Karpas-422 (cell line): ENCODE measurements at regions not wholly inside any gene's neighbourhood (a gene's known extent, or its start where the extent isn't known, plus 50 kb on each side); places are given as distances from the start of the nearest gene placed in this dataset.

Source experiments
- DNase-seq: peaks from one replicate; pipeline ENCODE4 v3.0.0-alpha.2; 2015
- H2AFZ ChIP-seq: fragments of 200-600 bp; sonication (generic); 2 replicates; pipeline ENCODE4 v1.6.1; 2014; ENCODE audit warnings: antibody characterized with exemption, low read length, mixed read lengths
- H3K27ac ChIP-seq: fragments of 200-600 bp; sonication (generic); 2 replicates; pipeline ENCODE4 v1.5.1; 2014; ENCODE audit warnings: mild to moderate bottlenecking, low read length, moderate library complexity
- H3K27me3 ChIP-seq: fragments of 200-600 bp; sonication (generic); 2 replicates; pipeline ENCODE4 v1.6.1; 2014; ENCODE audit warnings: low read length, mixed read lengths
- H3K36me3 ChIP-seq: fragments of 200-600 bp; sonication (generic); 2 replicates; pipeline ENCODE4 v1.6.1; 2014; ENCODE audit warnings: low read length, mixed read lengths; ENCODE audit not compliant: insufficient read depth
- H3K4me1 ChIP-seq: fragments of 200-600 bp; sonication (generic); 2 replicates; pipeline ENCODE4 v1.6.1; 2014; ENCODE audit warnings: mild to moderate bottlenecking, low read length, mixed read lengths
- H3K4me2 ChIP-seq: fragments of 200-600 bp; sonication (generic); 2 replicates; pipeline ENCODE4 v1.6.1; 2014; ENCODE audit warnings: low read length, low read depth, mild to moderate bottlenecking; ENCODE audit not compliant: poor library complexity, severe bottlenecking
- H3K4me3 ChIP-seq: fragments of 200-600 bp; sonication (generic); 2 replicates; pipeline ENCODE4 v1.5.1; 2014; ENCODE audit warnings: mild to moderate bottlenecking, antibody characterized with exemption, low read length, mixed read lengths
- H3K79me2 ChIP-seq: fragments of 200-600 bp; sonication (generic); 2 replicates; pipeline ENCODE4 v1.6.1; 2014; ENCODE audit warnings: mild to moderate bottlenecking, low read length, mixed read lengths
- H3K9ac ChIP-seq: fragments of 200-600 bp; sonication (generic); 2 replicates; pipeline ENCODE4 v1.6.0; 2014; ENCODE audit warnings: low read length
- H3K9me2 ChIP-seq: fragments of 200-600 bp; sonication (generic), shearing (Covaris generic); replicated peaks from 2 replicates; pipeline ENCODE4 v1.6.0; 2014; ENCODE audit warnings: mild to moderate bottlenecking, low read length, moderate library complexity; ENCODE audit not compliant: insufficient read depth
- H3K9me3 ChIP-seq: fragments of 300-700, 200-600 bp; sonication (generic); 2 replicates; pipeline ENCODE4 v1.6.1; 2014; ENCODE audit warnings: low read length, mixed read lengths
- H4K20me1 ChIP-seq: fragments of 200-600 bp; sonication (generic); 2 replicates; pipeline ENCODE4 v1.6.1; 2014; ENCODE audit warnings: mild to moderate bottlenecking, antibody characterized with exemption, low read length, low read depth; ENCODE audit not compliant: insufficient read depth

DNA sequence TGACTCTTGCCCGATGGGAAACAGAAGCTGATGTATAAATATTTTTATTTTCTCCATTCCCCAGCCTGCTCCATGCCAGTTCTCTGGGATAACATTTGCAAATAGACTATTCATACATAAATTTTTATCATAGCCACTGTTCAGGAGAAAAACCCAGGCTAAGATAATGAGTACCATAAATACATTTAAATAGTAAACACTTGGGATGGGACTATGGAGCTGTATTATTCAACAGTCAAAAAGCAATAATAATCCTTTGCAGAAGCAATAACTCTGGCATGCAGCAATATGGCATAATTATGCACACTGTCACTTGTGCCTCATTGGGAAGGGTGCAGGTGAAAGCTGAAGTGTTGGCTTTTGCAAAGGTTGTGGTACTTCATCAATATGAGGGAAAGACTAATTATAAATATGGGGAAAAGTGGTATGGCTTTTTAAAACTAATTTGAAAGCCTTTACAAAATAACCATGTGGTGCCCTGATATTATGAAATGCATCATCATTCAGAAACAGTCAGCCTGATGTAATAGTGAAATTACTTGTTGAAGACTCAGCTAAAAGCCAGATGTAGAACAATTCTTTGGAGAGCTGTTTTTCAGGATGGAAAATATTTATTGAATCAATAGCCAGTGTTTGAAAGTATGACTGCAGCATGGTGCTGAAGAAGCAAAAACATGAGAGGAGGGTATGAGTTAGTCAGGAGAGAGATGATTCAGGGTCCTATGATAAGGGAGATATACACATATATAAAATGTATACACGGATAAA lies 2476.7 kb downstream of the PCDH9 start:
- Histone ChIP-seq H3K79me2 (no peaks in the 10 kb centered on the region), H3K4me3 (no peak overlapping the region), H3K27me3 (no peaks in the 10 kb centered on the region), H4K20me1 (no peaks in the 10 kb centered on the region), H3K4me1 (no peaks in the 10 kb centered on the region), H3K4me2 (no peak overlapping the region), H3K36me3 (no peaks in the 10 kb centered on the region), H3K9ac (no peak overlapping the region), H3K27ac (no peak overlapping the region), H2AFZ (peak overlapping the region; percentile 30; the same call in 1 of the 2 replicates), H3K9me2 (no peaks in the 10 kb centered on the region), H3K9me3 (no peaks in the 10 kb centered on the region)
- no peak for DNase-seq

DNA sequence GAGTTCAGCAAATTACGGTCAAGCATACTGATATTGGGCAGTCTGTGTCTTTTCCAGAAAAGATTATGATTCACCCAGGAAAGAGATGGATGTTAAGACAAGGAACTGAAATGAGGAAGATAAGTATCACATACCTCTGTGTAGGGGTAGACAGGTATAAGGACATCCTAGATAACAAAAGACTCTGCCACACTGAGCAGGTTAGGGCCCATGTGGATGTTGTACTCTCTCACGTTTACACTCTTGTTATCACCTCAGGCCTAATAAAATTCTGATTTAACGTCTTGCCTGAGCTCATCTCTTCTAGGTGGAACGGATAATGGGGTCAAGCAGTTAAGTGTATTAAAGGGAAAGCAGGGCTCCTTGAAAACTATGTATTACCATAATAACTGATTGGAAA lies 2480.8 kb downstream of the PCDH9 start:
- H3K79me2 ChIP-seq = no peaks in the 10 kb centered on the region
- no peaks in the 10 kb centered on the region for H4K20me1 ChIP-seq
- H3K4me2 ChIP-seq = no peak overlapping the region
- no peak overlapping the region for H3K27ac ChIP-seq
- no peaks in the 10 kb centered on the region for H3K4me1 ChIP-seq
- no peak overlapping the region for H3K4me3 ChIP-seq
- no peaks in the 10 kb centered on the region for H3K9me3 ChIP-seq
- H2AFZ ChIP-seq = no peak overlapping the region
- no peak for DNase-seq
- no peak overlapping the region for H3K9ac ChIP-seq
- H3K9me2 ChIP-seq = no peaks in the 10 kb centered on the region
- no peaks in the 10 kb centered on the region for H3K27me3 ChIP-seq
- no peaks in the 10 kb centered on the region for H3K36me3 ChIP-seq

DNA sequence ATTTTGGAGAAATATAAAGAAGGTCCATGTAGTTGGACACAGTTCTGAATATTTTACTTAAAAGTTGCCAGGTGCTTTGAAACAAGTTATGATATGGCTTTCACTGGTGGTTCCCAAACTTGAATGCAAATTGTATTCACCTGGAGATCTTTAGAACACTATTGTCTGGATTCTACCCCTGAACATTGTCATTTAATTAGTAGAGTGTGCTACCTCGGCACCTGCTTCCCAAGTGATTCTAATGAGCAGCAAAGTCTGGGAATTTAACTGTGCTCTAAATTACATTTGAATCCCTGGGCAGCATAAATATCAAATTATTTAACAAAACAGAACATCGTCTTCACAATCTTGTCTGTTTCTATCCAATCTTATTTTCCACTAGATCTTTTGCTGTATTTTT lies 2483.3 kb downstream of the PCDH9 start:
- Histone ChIP-seq H3K4me1 (no peaks in the 10 kb centered on the region), H3K9ac (no peak overlapping the region), H3K9me2 (no peaks in the 10 kb centered on the region), H4K20me1 (no peaks in the 10 kb centered on the region), H3K9me3 (no peaks in the 10 kb centered on the region), H3K79me2 (no peaks in the 10 kb centered on the region), H3K4me2 (no peak overlapping the region), H3K27ac (no peak overlapping the region), H2AFZ (peak overlapping the region; percentile 65; the same call in 1 of the 2 replicates), H3K36me3 (no peaks in the 10 kb centered on the region), H3K4me3 (no peak overlapping the region), H3K27me3 (no peaks in the 10 kb centered on the region)
- DNase-seq = no peak

DNA sequence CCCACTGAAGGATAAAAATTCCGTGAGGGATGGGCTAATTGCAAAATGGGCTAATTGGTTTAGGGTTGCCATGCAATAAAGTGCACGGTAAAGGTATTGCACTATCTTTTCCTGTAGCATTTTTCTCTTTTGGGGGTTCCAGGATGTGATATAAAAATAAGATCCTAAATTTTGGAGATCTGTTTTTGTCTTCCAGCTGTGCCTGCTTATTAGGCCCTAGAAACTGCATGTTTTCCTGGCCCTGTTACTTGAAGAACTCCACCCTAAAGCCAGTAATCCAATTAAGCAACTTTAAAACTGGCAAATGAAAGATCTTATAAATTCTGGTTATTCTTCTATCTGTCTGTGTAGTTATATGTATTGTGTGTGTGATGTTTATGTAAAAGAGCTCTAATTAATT lies 2489.6 kb downstream of the PCDH9 start:
- no peak for DNase-seq
- Histone ChIP-seq H3K79me2 (no peaks in the 10 kb centered on the region), H3K36me3 (no peaks in the 10 kb centered on the region), H3K27me3 (no peaks in the 10 kb centered on the region), H3K9me2 (no peaks in the 10 kb centered on the region), H3K4me2 (no peak overlapping the region), H3K27ac (no peak overlapping the region), H3K9ac (no peak overlapping the region), H3K4me3 (no peak overlapping the region), H2AFZ (peak overlapping the region; percentile 4; the same call in 1 of the 2 replicates), H3K4me1 (no peaks in the 10 kb centered on the region), H3K9me3 (no peaks in the 10 kb centered on the region), H4K20me1 (no peaks in the 10 kb centered on the region)

DNA sequence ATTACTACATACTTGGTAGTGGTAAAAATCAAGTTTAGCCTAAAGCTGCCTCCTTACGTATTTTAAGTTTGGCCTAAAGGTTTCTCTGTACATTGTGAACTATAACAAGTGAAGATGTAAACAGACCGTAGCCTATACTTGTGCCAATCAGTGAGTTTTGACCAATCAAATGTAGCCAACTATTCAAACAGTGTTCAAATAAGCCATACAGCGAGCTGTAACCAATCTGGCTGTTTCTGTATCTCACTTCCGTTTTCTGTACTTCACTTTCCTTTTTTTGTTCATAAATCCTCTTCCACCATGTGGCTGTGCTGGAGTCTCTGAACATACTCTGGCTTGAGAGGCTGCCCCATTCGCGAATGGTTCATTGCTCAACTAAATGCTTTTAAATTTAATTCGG lies 2504.6 kb downstream of the PCDH9 start:
- no peaks in the 10 kb centered on the region for H3K36me3 ChIP-seq
- H3K4me3 ChIP-seq = peak overlapping the region; percentile 18; the same call in 1 of the 2 replicates
- no peak overlapping the region for H3K9ac ChIP-seq
- H3K9me3 ChIP-seq = no peaks in the 10 kb centered on the region
- H3K27me3 ChIP-seq = no peaks in the 10 kb centered on the region
- H3K4me1 ChIP-seq = peaks cover 18% of the 10 kb centered on the region
- peak overlapping the region; percentile 94 for H2AFZ ChIP-seq
- no peak overlapping the region for H3K27ac ChIP-seq
- no peaks in the 10 kb centered on the region for H3K79me2 ChIP-seq
- no peaks in the 10 kb centered on the region for H4K20me1 ChIP-seq
- H3K4me2 ChIP-seq = no peak overlapping the region
- no peaks in the 10 kb centered on the region for H3K9me2 ChIP-seq
- DNase-seq = peak; percentile 51

DNA sequence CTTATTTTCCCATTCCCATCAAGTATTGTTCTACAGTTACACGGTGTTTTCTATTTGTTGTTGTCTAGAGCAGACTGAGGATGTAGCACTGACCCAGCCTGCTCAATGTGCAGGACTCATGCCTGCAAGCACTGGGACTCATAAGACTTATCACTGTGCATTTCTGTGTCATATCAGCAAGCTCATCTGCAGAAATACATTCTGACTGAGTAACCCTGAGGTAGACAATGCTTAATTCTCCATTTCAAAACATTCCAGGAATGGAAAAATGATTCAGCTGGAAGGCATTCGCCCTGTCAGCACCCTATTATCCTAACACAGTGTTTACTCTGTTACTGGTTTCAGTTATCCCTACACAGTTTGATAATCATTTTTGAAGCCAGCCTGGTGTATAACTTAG lies 2506.4 kb downstream of the PCDH9 start:
- Histone ChIP-seq H4K20me1 (no peaks in the 10 kb centered on the region), H3K9ac (no peak overlapping the region), H3K4me1 (peaks cover 22% of the 10 kb centered on the region), H3K9me2 (no peaks in the 10 kb centered on the region), H3K27me3 (no peaks in the 10 kb centered on the region), H3K36me3 (no peaks in the 10 kb centered on the region), H3K4me3 (no peak overlapping the region), H3K9me3 (no peaks in the 10 kb centered on the region), H2AFZ (peak overlapping the region; percentile 70), H3K27ac (no peak overlapping the region), H3K4me2 (no peak overlapping the region), H3K79me2 (no peaks in the 10 kb centered on the region)
- no peak for DNase-seq

DNA sequence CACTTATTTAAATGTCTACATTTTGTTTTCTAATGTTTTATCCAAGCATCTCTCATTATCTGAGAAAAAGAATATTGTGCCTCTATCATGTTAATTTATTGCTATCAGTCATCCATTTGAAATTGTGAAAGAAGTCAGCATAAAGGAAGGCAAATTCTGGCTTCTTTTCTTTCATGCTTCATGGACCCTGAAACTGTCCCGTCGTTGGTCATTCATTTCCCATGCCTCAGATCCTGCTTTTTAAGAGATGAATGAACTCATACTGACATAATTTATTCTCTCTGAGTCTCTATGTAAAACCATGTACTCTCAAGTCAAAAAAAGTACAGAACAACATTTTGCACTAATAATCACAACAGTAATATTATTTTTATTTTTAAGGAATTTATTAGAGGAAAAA lies 2512.0 kb downstream of the PCDH9 start:
- Histone ChIP-seq H3K9me2 (no peaks in the 10 kb centered on the region), H4K20me1 (no peaks in the 10 kb centered on the region), H3K9ac (no peak overlapping the region), H3K4me3 (no peak overlapping the region; the same call in 1 of the 2 replicates), H3K27ac (peak overlapping the region; percentile 88), H3K9me3 (no peaks in the 10 kb centered on the region), H3K36me3 (no peaks in the 10 kb centered on the region), H2AFZ (no peak overlapping the region), H3K4me1 (peaks cover 45% of the 10 kb centered on the region), H3K27me3 (no peaks in the 10 kb centered on the region), H3K79me2 (no peaks in the 10 kb centered on the region), H3K4me2 (peak overlapping the region; percentile 65)
- DNase-seq = no peak

DNA sequence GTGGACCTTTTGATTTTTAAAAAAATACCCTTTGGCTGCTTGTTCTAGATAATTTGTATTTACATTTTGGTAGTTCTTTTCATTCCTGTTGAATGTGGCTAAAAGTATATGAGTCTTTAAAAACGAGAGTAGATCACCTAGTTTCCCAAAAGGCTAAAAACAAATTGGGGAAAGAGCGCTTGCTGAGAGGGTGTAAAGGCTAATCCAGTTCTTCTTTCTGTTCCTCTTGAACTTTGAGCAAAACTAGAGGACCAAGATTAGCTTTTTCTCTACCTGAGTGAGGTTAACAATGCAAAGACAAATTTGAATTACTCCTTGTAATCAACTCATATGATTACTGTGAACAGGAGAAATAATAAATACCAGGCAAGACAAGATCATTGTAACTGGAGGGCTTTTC lies 2513.2 kb downstream of the PCDH9 start:
- H3K27me3 ChIP-seq = no peaks in the 10 kb centered on the region
- H3K79me2 ChIP-seq = no peaks in the 10 kb centered on the region
- DNase-seq = peak; percentile 71
- H3K27ac ChIP-seq = peak overlapping the region; percentile 88
- peak overlapping the region; percentile 20 for H3K4me3 ChIP-seq
- no peaks in the 10 kb centered on the region for H3K9me2 ChIP-seq
- H4K20me1 ChIP-seq = no peaks in the 10 kb centered on the region
- peak overlapping the region; percentile 21; the same call in 1 of the 2 replicates for H3K9ac ChIP-seq
- H3K4me1 ChIP-seq = peaks cover 39% of the 10 kb centered on the region
- no peaks in the 10 kb centered on the region for H3K36me3 ChIP-seq
- H3K4me2 ChIP-seq = peak overlapping the region; percentile 65
- no peaks in the 10 kb centered on the region for H3K9me3 ChIP-seq
- H2AFZ ChIP-seq = peak overlapping the region; percentile 98
